CD14-positive monocyte (primary cell): ENCODE measurements at regions not wholly inside any gene's neighbourhood (a gene's known extent, or its start where the extent isn't known, plus 50 kb on each side); places are given as distances from the start of the nearest gene placed in this dataset.

Source experiments
- DNase-seq, 3 donors: peaks; one replicate each; pipeline ENCODE4 v3.0.0-alpha.2; 2011 to 2022
- H2AFZ ChIP-seq: 2 replicates; pipeline ENCODE4 v1.6.0; 2012; ENCODE audit warnings: mild to moderate bottlenecking, low read depth, low read length, inconsistent platforms; ENCODE audit not compliant: insufficient read depth, poor library complexity, severe bottlenecking
- H3K27ac ChIP-seq, 2 donors: 1 replicate in 1 of 2; 2 replicates in 1 of 2; pipeline ENCODE4 v1.5.1; 2012 to 2013; ENCODE audit warnings: low read length in 2 of 2, control low read depth in 1 of 2, inconsistent platforms in 1 of 2, low read depth in 1 of 2, mild to moderate bottlenecking in 1 of 2
- H3K27me3 ChIP-seq, 2 donors: one replicate each; pipeline versions ENCODE4 v1.6.0 to v1.6.1; 2011 to 2013; ENCODE audit warnings: low read length in 2 of 2; ENCODE audit not compliant: control insufficient read depth in 2 of 2, insufficient read depth in 2 of 2
- H3K36me3 ChIP-seq, 2 donors: replicated peaks in 1 of 2; 1 replicate in 1 of 2; 2 replicates in 1 of 2; pipeline versions ENCODE4 v1.5.1 to v1.6.1; 2012 to 2013; ENCODE audit warnings: low read length in 2 of 2, control low read depth in 1 of 2, inconsistent platforms in 1 of 2, mild to moderate bottlenecking in 1 of 2; ENCODE audit not compliant: insufficient read depth in 2 of 2, control insufficient read depth in 1 of 2
- H3K4me1 ChIP-seq, 2 donors: 1 replicate in 1 of 2; 2 replicates in 1 of 2; pipeline versions ENCODE4 v1.5.1 to v1.6.1; 2012 to 2013; ENCODE audit warnings: low read length in 2 of 2, control low read depth in 1 of 2, inconsistent platforms in 1 of 2, mild to moderate bottlenecking in 1 of 2, moderate library complexity in 1 of 2; ENCODE audit not compliant: insufficient read depth in 2 of 2, control insufficient read depth in 1 of 2
- H3K4me2 ChIP-seq: replicated peaks from 2 replicates; pipeline ENCODE3; 2012; ENCODE audit warnings: low read length, moderate library complexity, mild to moderate bottlenecking; ENCODE audit not compliant: poor library complexity, severe bottlenecking; ENCODE audit errors: extremely low read depth
- H3K4me3 ChIP-seq, 3 experiments: fragments of 200-600 bp in 1 of 3; sonication (generic) in 1 of 3; replicated peaks in 1 of 3; 1 replicate in 2 of 3; 2 replicates in 1 of 3; pipeline ENCODE4 v1.5.1; 2011 to 2013; ENCODE audit warnings: low read length in 3 of 3, mild to moderate bottlenecking in 3 of 3, control low read depth in 2 of 3, low read depth in 2 of 3, inconsistent platforms in 1 of 3, moderate library complexity in 1 of 3
- H3K79me2 ChIP-seq: 2 replicates; pipeline ENCODE4 v1.6.0; 2012; ENCODE audit warnings: mild to moderate bottlenecking, control low read depth, inconsistent platforms, low read length, moderate library complexity; ENCODE audit not compliant: insufficient read depth
- H3K9ac ChIP-seq: 2 replicates; pipeline ENCODE4 v1.6.0; 2017; ENCODE audit warnings: low read length, mild to moderate bottlenecking; ENCODE audit not compliant: insufficient read depth, poor library complexity, severe bottlenecking
- H3K9me3 ChIP-seq, 2 donors: replicated peaks in 1 of 2; 1 replicate in 1 of 2; 2 replicates in 1 of 2; pipeline versions ENCODE4 v1.5.1 to v1.6.1; 2012 to 2013; ENCODE audit warnings: low read length in 2 of 2, control low read depth in 1 of 2; ENCODE audit not compliant: control insufficient read depth in 1 of 2, insufficient read depth in 1 of 2
- H4K20me1 ChIP-seq: 2 replicates; pipeline ENCODE4 v1.6.0; 2012; ENCODE audit warnings: mild to moderate bottlenecking, low read length, control low read depth, moderate library complexity; ENCODE audit not compliant: insufficient read depth
- H3K27ac Mint-ChIP-seq, 7 donors: one replicate each; pipeline ENCODE4 v1.8.0; 2020; ENCODE audit warnings: mild to moderate bottlenecking in 7 of 7, mixed read lengths in 7 of 7, moderate library complexity in 6 of 7, inconsistent platforms in 2 of 7
- H3K27me3 Mint-ChIP-seq, 3 donors: one replicate each; pipeline ENCODE4 v1.8.0; 2021 to 2022; ENCODE audit warnings: low read depth in 3 of 3, mild to moderate bottlenecking in 3 of 3, mixed read lengths in 3 of 3, moderate library complexity in 3 of 3, inconsistent platforms in 1 of 3
- H3K36me3 Mint-ChIP-seq, 2 donors: one replicate each; pipeline ENCODE4 v1.8.0; 2020; ENCODE audit warnings: mixed read lengths in 2 of 2, inconsistent platforms in 1 of 2, mild to moderate bottlenecking in 1 of 2
- H3K4me1 Mint-ChIP-seq: one replicate; pipeline ENCODE4 v1.8.0; 2020; ENCODE audit warnings: mild to moderate bottlenecking, mixed read lengths
- H3K4me3 Mint-ChIP-seq, 2 donors: one replicate each; pipeline ENCODE4 v1.8.0; 2020; ENCODE audit warnings: mild to moderate bottlenecking in 2 of 2, mixed read lengths in 2 of 2, moderate library complexity in 1 of 2
- H3K9me3 Mint-ChIP-seq, 7 donors: one replicate each; pipeline ENCODE4 v1.8.0; 2020 to 2022; ENCODE audit warnings: mixed read lengths in 7 of 7, mild to moderate bottlenecking in 6 of 7, moderate library complexity in 6 of 7, inconsistent platforms in 2 of 7
- CTCF ChIP-seq: fragments of 200-600 bp; IDR thresholded peaks from one replicate; pipeline ENCODE4 v1.8.0; 2022; ENCODE audit warnings: antibody characterized with exemption, mild to moderate bottlenecking
- WGBS: methylation state at CpG from one replicate; pipeline ENCODE4 v1.1.5; 2013; ENCODE audit warnings: missing lambda C conversion rate; ENCODE audit not compliant: insufficient coverage; 5-methylcytosine and 5-hydroxymethylcytosine counted together
- intact Hi-C, 2 donors: fragments of 100-400 bp; cut with micrococcal nuclease; formaldehyde crosslinking; loops; one replicate each; pipeline versions ENCODE4 v1.15.0 to v1.15.1; 2023

GRCh38 chr13:90766386-90766902 is 581.0 kb upstream of the MIR17HG start:
- Histone ChIP-seq H3K4me2 (no peak overlapping the region), H4K20me1 (no peaks in the 10 kb centered on the region), H2AFZ (no peak overlapping the region), H3K4me3 (no peak overlapping the region), H3K79me2 (no peaks in the 10 kb centered on the region), H3K4me1 (peaks cover 12 to 19% of the 10 kb centered on the region in 2 donors), H3K27me3 (no peaks in the 10 kb centered on the region), H3K27ac (no peak overlapping the region), H3K36me3 (no peaks in the 10 kb centered on the region), H3K9ac (no peak overlapping the region), H3K9me3 (no peaks in the 10 kb centered on the region)
- no peak for DNase-seq
- peaks cover 20% of the 10 kb centered on the region for H3K4me1 Mint-ChIP-seq
- H3K4me3 Mint-ChIP-seq, result no peak overlapping the region
- peaks cover 0 to 2% (median 0%) of the 10 kb centered on the region in 3 donors for H3K27me3 Mint-ChIP-seq
- WGBS, result no CpG with 5 or more reads among the region's 1 CpG
- H3K9me3 Mint-ChIP-seq, result peaks cover 0 to 2% (median 0%) of the 10 kb centered on the region in 7 donors
- H3K36me3 Mint-ChIP-seq, result no peaks in the 10 kb centered on the region
- H3K27ac Mint-ChIP-seq, result no peak overlapping the region
- no peak for TF ChIP-seq CTCF
- intact Hi-C loops, result no loop called here

- no peak for TF ChIP-seq CTCF
- Histone ChIP-seq H3K27me3 (no peaks in the 10 kb centered on the region), H3K79me2 (no peaks in the 10 kb centered on the region), H3K9me3 (no peaks in the 10 kb centered on the region), H3K27ac (no peak overlapping the region), H3K4me2 (no peak overlapping the region), H2AFZ (no peak overlapping the region), H3K4me1 (peaks cover 12 to 18% of the 10 kb centered on the region in 2 donors), H3K36me3 (no peaks in the 10 kb centered on the region), H3K4me3 (no peak overlapping the region), H4K20me1 (no peaks in the 10 kb centered on the region), H3K9ac (no peak overlapping the region)
- H3K4me3 Mint-ChIP-seq, result no peak overlapping the region
- no peaks in the 10 kb centered on the region for H3K36me3 Mint-ChIP-seq
- no peaks in the 10 kb centered on the region for H3K27me3 Mint-ChIP-seq
- DNase-seq, result peak in 2 of 3 donors; percentile 2 to 14
- peaks cover 19% of the 10 kb centered on the region for H3K4me1 Mint-ChIP-seq
- peaks cover 0 to 2% (median 0%) of the 10 kb centered on the region in 7 donors for H3K9me3 Mint-ChIP-seq
- intact Hi-C loops, result no loop called here
- WGBS, result no CpG with 5 or more reads among the region's 3 CpGs
- peak overlapping the region in 2 of 7 donors; percentile 25 to 68 for H3K27ac Mint-ChIP-seq
These were observed 579.4 kb upstream of the MIR17HG start for GRCh38 chr13:90768116-90768515.
